Endodermal cell (in vitro differentiated cells): ENCODE measurements at regions not wholly inside any gene's neighbourhood (a gene's known extent, or its start where the extent isn't known, plus 50 kb on each side); places are given as distances from the start of the nearest gene placed in this dataset.

Source experiments
- DNase-seq: peaks from one replicate; pipeline ENCODE4 v3.0.0-alpha.2; 2017
- H3K27ac ChIP-seq: 2 replicates; pipeline ENCODE4 v1.5.1; 2013; ENCODE audit warnings: mild to moderate bottlenecking, low read depth, low read length, moderate library complexity
- H3K27me3 ChIP-seq: 2 replicates; pipeline ENCODE4 v1.6.1; 2013; ENCODE audit warnings: mild to moderate bottlenecking, low read length, moderate library complexity; ENCODE audit not compliant: insufficient read depth, control insufficient read depth, poor library complexity, severe bottlenecking
- H3K36me3 ChIP-seq: 2 replicates; pipeline ENCODE4 v1.7.0; 2013; ENCODE audit warnings: mild to moderate bottlenecking, low read length, moderate library complexity; ENCODE audit not compliant: control insufficient read depth, insufficient read depth
- H3K4me1 ChIP-seq: one replicate; pipeline ENCODE4 v1.7.0; 2013; ENCODE audit warnings: low read length; ENCODE audit not compliant: control insufficient read depth, insufficient read depth
- H3K4me3 ChIP-seq: 2 replicates; pipeline ENCODE4 v1.5.1; 2013; ENCODE audit warnings: mild to moderate bottlenecking, low read length, moderate library complexity
- H3K9ac ChIP-seq: 2 replicates; pipeline ENCODE4 v1.6.1; 2013; ENCODE audit warnings: mild to moderate bottlenecking, low read length, moderate library complexity; ENCODE audit not compliant: poor library complexity, severe bottlenecking; ENCODE audit errors: extremely low read depth
- H3K9me3 ChIP-seq: 2 replicates; pipeline ENCODE4 v1.6.1; 2013; ENCODE audit warnings: mild to moderate bottlenecking, low read length, moderate library complexity; ENCODE audit not compliant: control insufficient read depth
- H3K27ac Mint-ChIP-seq: 2 replicates; pipeline ENCODE4 v1.8.0; 2020; ENCODE audit warnings: mixed read lengths
- H3K27me3 Mint-ChIP-seq: 2 replicates; pipeline ENCODE4 v1.8.0; 2021; ENCODE audit warnings: mild to moderate bottlenecking, mixed read lengths; ENCODE audit not compliant: insufficient read depth
- H3K36me3 Mint-ChIP-seq: 2 replicates; pipeline ENCODE4 v1.8.0; 2020; ENCODE audit warnings: low read depth, mixed read lengths
- H3K4me1 Mint-ChIP-seq: 2 replicates; pipeline ENCODE4 v1.8.0; 2020; ENCODE audit warnings: mixed read lengths
- H3K4me3 Mint-ChIP-seq: 2 replicates; pipeline ENCODE4 v1.8.0; 2020; ENCODE audit warnings: mild to moderate bottlenecking, moderate library complexity, mixed read lengths
- H3K9me3 Mint-ChIP-seq: 2 replicates; pipeline ENCODE4 v1.8.0; 2020; ENCODE audit warnings: mild to moderate bottlenecking, mixed read lengths
- CTCF ChIP-seq: fragments of 200-600 bp; sonication (generic); conservative IDR thresholded peaks from 2 replicates; pipeline ENCODE4 v1.5.0; 2021; ENCODE audit warnings: antibody characterized with exemption, mild to moderate bottlenecking
- WGBS, 2 experiments: methylation state at CpG; one replicate each; pipeline versions ENCODE4 v1.1.5 to v1.1.7; 2013; ENCODE audit warnings: missing lambda C conversion rate in 2 of 2, mixed read lengths in 1 of 2; ENCODE audit not compliant: insufficient coverage in 1 of 2, insufficient read length in 1 of 2; 5-methylcytosine and 5-hydroxymethylcytosine counted together

- Mint-ChIP-seq H3K4me1 (peaks cover 8% of the 10 kb centered on the region), H3K4me3 (no peak overlapping the region), H3K27ac (no peak overlapping the region), H3K36me3 (no peaks in the 10 kb centered on the region), H3K27me3 (no peaks in the 10 kb centered on the region), H3K9me3 (no peaks in the 10 kb centered on the region)
- Histone ChIP-seq H3K36me3 (no peaks in the 10 kb centered on the region), H3K9ac (no peak overlapping the region), H3K4me3 (no peak overlapping the region), H3K4me1 (no peaks in the 10 kb centered on the region), H3K9me3 (no peaks in the 10 kb centered on the region), H3K27me3 (no peaks in the 10 kb centered on the region), H3K27ac (no peak overlapping the region)
- whole genome bisulfite sequencing, 2 experiments = 75% methylated on average over 1 of the region's 2 CpGs; no CpG with 5 or more reads in 1 of the 2 experiments
- no peak for TF ChIP-seq CTCF
- DNase-seq = no peak
Observed at GRCh38 chr7:113796557-113796956, 122.3 kb downstream of the PPP1R3A start.

- TF ChIP-seq CTCF = no peak
- no peaks in the 10 kb centered on the region for H3K36me3 ChIP-seq
- H3K36me3 Mint-ChIP-seq = no peaks in the 10 kb centered on the region
- no peak overlapping the region for H3K9ac ChIP-seq
- H3K4me3 Mint-ChIP-seq = no peak overlapping the region
- no peaks in the 10 kb centered on the region for H3K27me3 ChIP-seq
- H3K9me3 Mint-ChIP-seq = no peaks in the 10 kb centered on the region
- no CpG with 5 or more reads among the region's 1 CpG for WGBS, 2 experiments
- no peaks in the 10 kb centered on the region for H3K9me3 ChIP-seq
- H3K4me1 ChIP-seq = no peaks in the 10 kb centered on the region
- DNase-seq = no peak
- H3K4me3 ChIP-seq = no peak overlapping the region
- no peak overlapping the region for H3K27ac ChIP-seq
- H3K4me1 Mint-ChIP-seq = peaks cover 8% of the 10 kb centered on the region
- H3K27ac Mint-ChIP-seq = no peak overlapping the region
- no peaks in the 10 kb centered on the region for H3K27me3 Mint-ChIP-seq
Observed at GRCh38 chr7:113794573-113794972, 124.2 kb downstream of the PPP1R3A start.

GRCh38 chr7:113793171-113793570 is 125.6 kb downstream of the PPP1R3A start:
- no peaks in the 10 kb centered on the region for H3K9me3 Mint-ChIP-seq
- Histone ChIP-seq H3K36me3 (no peaks in the 10 kb centered on the region), H3K27ac (no peak overlapping the region), H3K4me3 (no peak overlapping the region), H3K9ac (no peak overlapping the region), H3K9me3 (no peaks in the 10 kb centered on the region), H3K4me1 (no peaks in the 10 kb centered on the region), H3K27me3 (no peaks in the 10 kb centered on the region)
- 94 to 100% methylated on average over 1 to 3 of the region's 3 CpGs for WGBS, 2 experiments
- H3K27me3 Mint-ChIP-seq = no peaks in the 10 kb centered on the region
- H3K4me3 Mint-ChIP-seq = no peak overlapping the region
- no peaks in the 10 kb centered on the region for H3K36me3 Mint-ChIP-seq
- H3K27ac Mint-ChIP-seq = no peak overlapping the region
- peaks cover under 1% of the 10 kb centered on the region for H3K4me1 Mint-ChIP-seq
- TF ChIP-seq CTCF = no peak
- no peak for DNase-seq
